Fibroblast of lung (primary cell): ENCODE measurements at regions not wholly inside any gene's neighbourhood (a gene's known extent, or its start where the extent isn't known, plus 50 kb on each side); places are given as distances from the start of the nearest gene placed in this dataset.

ENCODE experiments used
- CTCF ChIP-seq, 2 donors: IDR thresholded peaks in 1 of 2; conservative IDR thresholded peaks in 1 of 2; 1 replicate in 1 of 2; 2 replicates in 1 of 2; pipeline ENCODE4 v1.5.1; 2011 to 2012; ENCODE audit warnings: low read length in 2 of 2, control low read depth in 1 of 2, inconsistent platforms in 1 of 2, low read depth in 1 of 2, mild to moderate bottlenecking in 1 of 2
- EZH2 ChIP-seq: IDR thresholded peaks from 2 replicates; pipeline ENCODE4 v1.5.1; 2012; ENCODE audit warnings: low read length, control low read depth, mild to moderate bottlenecking; ENCODE audit errors: missing control alignments

- TF ChIP-seq CTCF (conservative IDR thresholded peaks at IDR 0.05 in 1 of 2, IDR thresholded peaks at IDR 0.05 in 1 of 2; ENCODE audit: low read depth in 1 of 2, low read length in 2 of 2): no peak
- TF ChIP-seq EZH2: no peak
Measured at GRCh38 chr21:35338881-35339632, 290.0 kb upstream of the RUNX1 start.
